BJ (cell line): ENCODE measurements at regions not wholly inside any gene's neighbourhood (a gene's known extent, or its start where the extent isn't known, plus 50 kb on each side); places are given as distances from the start of the nearest gene placed in this dataset.

ENCODE experiments used
- CTCF ChIA-PET: fragments of 350-600 bp; formaldehyde crosslinking; extraction: SDS; loops from one replicate; lab custom pipeline; 2021; ENCODE audit warnings: antibody characterized with exemption, inconsistent platforms; lab: Yijun Ruan, JAX
- POLR2A ChIA-PET: fragments of 300-600 bp; sonication (Branson Sonifier 250); formaldehyde crosslinking; extraction: SDS; loops from one replicate; lab custom pipeline; 2021; ENCODE audit warnings: antibody characterized with exemption; lab: Charles Lee
- DNase-seq: peaks from one replicate; pipeline ENCODE4 v3.0.0-alpha.2; 2011; ENCODE audit warnings: low read depth
- H3K27me3 ChIP-seq: 2 replicates; pipeline ENCODE4 v1.6.0; 2011; ENCODE audit warnings: low read length; ENCODE audit not compliant: control insufficient read depth, insufficient read depth
- H3K36me3 ChIP-seq: 2 replicates; pipeline ENCODE4 v1.5.1; 2011; ENCODE audit warnings: low read length; ENCODE audit not compliant: control insufficient read depth, insufficient read depth
- H3K4me3 ChIP-seq: 2 replicates; pipeline ENCODE4 v1.5.1; 2011; ENCODE audit warnings: low read depth, mild to moderate bottlenecking, control low read depth, low read length
- TF ChIP-seq, protein P1 (sequence below): IDR thresholded peaks from 2 replicates; pipeline ENCODE4 v1.5.1; 2011; ENCODE audit warnings: low read depth, mild to moderate bottlenecking, control low read depth, inconsistent platforms, low read length, moderate library complexity; ENCODE audit not compliant: insufficient read depth

DNA sequence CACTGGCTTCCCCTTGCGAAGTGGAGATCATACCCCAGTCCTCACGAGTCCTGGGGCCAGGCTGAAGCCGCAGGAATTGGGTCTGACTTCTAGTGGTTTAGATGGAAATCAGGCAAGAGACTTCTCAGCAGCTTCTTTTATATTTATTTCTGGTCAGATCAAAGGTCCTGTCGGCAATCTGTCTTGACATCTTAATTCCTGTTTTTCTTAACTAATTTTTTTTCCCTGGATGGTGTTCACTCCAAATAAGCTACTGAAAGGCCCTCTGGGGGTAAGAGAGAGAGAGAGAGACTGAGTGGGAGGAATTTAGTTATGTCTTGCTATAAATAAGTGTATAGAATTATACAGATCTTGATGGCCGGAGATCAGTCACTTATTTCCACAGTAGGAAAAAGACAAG, 698.7 kb upstream of the TBX3 start:
- DNase-seq: no peak
- CTCF ChIA-PET: no interaction called here
- TF ChIP-seq, protein P1, sequence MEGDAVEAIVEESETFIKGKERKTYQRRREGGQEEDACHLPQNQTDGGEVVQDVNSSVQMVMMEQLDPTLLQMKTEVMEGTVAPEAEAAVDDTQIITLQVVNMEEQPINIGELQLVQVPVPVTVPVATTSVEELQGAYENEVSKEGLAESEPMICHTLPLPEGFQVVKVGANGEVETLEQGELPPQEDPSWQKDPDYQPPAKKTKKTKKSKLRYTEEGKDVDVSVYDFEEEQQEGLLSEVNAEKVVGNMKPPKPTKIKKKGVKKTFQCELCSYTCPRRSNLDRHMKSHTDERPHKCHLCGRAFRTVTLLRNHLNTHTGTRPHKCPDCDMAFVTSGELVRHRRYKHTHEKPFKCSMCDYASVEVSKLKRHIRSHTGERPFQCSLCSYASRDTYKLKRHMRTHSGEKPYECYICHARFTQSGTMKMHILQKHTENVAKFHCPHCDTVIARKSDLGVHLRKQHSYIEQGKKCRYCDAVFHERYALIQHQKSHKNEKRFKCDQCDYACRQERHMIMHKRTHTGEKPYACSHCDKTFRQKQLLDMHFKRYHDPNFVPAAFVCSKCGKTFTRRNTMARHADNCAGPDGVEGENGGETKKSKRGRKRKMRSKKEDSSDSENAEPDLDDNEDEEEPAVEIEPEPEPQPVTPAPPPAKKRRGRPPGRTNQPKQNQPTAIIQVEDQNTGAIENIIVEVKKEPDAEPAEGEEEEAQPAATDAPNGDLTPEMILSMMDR: no peak
- H3K36me3 ChIP-seq: no peaks in the 10 kb centered on the region
- H3K4me3 ChIP-seq: no peak overlapping the region
- no peaks in the 10 kb centered on the region for H3K27me3 ChIP-seq
- POLR2A ChIA-PET: no interaction called here

DNA sequence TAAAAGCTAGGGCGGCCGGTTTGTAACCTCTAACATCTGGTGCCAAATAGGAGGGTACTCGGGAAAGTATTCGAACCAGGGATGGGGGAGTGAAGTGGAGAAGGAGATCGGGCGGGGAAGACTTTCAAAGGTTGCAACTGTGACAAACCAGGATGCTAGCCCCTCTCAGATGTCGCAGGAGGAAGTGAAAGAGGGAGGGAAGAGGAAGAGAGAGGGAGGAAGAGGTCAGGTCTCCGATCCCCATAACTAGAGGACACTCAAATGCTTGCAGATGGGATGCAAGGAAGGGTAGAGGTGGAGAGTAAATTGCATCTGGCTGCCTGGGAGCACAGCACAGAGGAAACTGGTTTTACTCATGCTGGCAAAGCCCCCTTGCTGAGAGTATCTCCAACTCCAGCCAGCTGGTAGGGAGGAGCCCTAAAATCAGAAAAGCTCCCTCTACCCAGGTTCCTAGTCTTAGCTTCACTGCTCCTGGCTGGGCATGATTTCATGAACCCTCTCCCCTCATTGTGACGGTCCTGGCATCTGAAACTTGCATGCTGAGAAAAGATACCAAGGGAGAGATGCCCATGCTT, 696.7 kb upstream of the TBX3 start:
- Histone ChIP-seq H3K27me3 (no peaks in the 10 kb centered on the region), H3K36me3 (no peaks in the 10 kb centered on the region), H3K4me3 (no peak overlapping the region)
- POLR2A ChIA-PET: no interaction called here
- CTCF ChIA-PET: no interaction called here
- no peak for DNase-seq
- TF ChIP-seq, protein P1: no peak

DNA sequence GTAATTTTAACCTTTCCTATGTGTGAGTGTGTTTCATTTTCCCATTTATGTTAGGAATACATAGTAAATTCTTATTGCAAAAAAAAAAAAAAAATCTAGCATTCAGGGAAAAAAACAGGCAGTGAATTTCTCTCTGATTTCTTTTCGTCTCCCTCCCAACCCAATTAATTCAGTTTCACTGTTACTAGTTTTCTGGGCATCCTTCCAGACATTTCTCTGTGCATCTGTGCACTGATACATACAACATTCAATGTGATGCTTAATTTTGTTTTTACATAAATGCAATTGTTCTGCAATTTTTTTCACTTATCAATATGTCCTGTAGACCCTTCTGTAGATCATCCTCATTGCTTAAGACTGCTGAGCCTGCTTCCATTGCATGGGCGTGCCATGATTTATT, 694.3 kb upstream of the TBX3 start:
- ChIA-PET POLR2A (no interaction called here), CTCF (no interaction called here)
- Histone ChIP-seq H3K36me3 (no peaks in the 10 kb centered on the region), H3K27me3 (no peaks in the 10 kb centered on the region), H3K4me3 (no peak overlapping the region)
- no peak for DNase-seq
- TF ChIP-seq, protein P1: no peak

DNA sequence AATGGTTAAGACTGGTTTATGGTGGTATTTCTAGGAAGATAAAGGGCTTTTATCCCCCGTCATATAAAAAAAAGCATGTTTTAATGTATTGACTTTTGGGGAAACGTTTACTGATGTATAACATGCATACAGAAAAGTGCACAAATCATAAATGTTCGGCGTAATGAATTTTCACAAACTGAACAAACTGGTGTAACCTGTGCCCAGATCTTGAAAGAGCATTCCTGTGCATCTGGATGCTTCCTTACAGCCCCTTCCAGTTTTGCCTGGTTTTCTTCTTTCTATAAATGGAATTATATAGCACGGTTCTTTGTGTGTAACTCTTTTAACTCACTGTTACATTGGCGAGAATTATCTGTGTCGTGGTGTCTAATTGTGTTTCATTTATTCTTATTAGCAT, 693.8 kb upstream of the TBX3 start:
- no peak for DNase-seq
- Histone ChIP-seq H3K27me3 (no peaks in the 10 kb centered on the region), H3K36me3 (no peaks in the 10 kb centered on the region), H3K4me3 (no peak overlapping the region)
- CTCF ChIA-PET: no interaction called here
- TF ChIP-seq, protein P1: no peak
- POLR2A ChIA-PET: no interaction called here

DNA sequence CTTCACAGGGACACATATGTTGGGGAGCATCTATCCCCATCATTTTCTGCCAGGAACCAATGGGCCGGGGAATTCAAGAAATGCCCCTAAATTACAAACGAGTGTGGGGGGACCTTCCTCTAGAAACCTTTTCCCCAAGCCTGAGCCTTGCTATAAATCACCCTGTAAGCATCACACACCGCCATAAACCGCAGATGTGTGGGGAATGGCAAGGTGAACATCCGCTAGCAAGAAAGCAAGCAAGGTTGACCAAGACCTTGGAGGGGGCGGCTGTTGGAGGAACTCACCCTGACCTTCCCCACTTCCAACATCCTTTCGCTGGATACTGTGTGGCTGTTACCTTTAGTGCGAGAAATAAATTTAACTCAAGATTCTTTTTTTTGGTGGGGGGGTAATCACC, 693.3 kb upstream of the TBX3 start:
- ChIA-PET POLR2A (no interaction called here), CTCF (no interaction called here)
- TF ChIP-seq, protein P1: no peak
- DNase-seq: no peak
- H3K36me3 ChIP-seq: no peaks in the 10 kb centered on the region
- no peaks in the 10 kb centered on the region for H3K27me3 ChIP-seq
- H3K4me3 ChIP-seq: no peak overlapping the region
